Ishikawa (cell line): ENCODE measurements at regions not wholly inside any gene's neighbourhood (a gene's known extent, or its start where the extent isn't known, plus 50 kb on each side); places are given as distances from the start of the nearest gene placed in this dataset.

Source experiments
- CEBPB ChIP-seq: IDR thresholded peaks from 2 replicates; pipeline ENCODE4 v1.6.1; 2012
- CREB1 ChIP-seq: IDR thresholded peaks from 2 replicates; pipeline ENCODE4 v1.6.1; 2012; ENCODE audit warnings: low read depth
- EGR1 ChIP-seq: IDR thresholded peaks from 2 replicates; pipeline ENCODE4 v1.6.1; 2012
- EP300 ChIP-seq: IDR thresholded peaks from 2 replicates; pipeline ENCODE4 v1.6.1; 2012; ENCODE audit warnings: borderline replicate concordance
- FOXM1 ChIP-seq: IDR thresholded peaks from 2 replicates; pipeline ENCODE4 v1.6.1; 2012; ENCODE audit warnings: low read depth, borderline replicate concordance
- NFIC ChIP-seq: IDR thresholded peaks from 2 replicates; pipeline ENCODE4 v1.6.1; 2012
- RAD21 ChIP-seq: IDR thresholded peaks from 2 replicates; pipeline ENCODE4 v1.6.1; 2012; ENCODE audit warnings: low read depth
- TAF1 ChIP-seq: IDR thresholded peaks from 2 replicates; pipeline ENCODE4 v1.6.1; 2012; ENCODE audit warnings: low read depth, mild to moderate bottlenecking
- TCF12 ChIP-seq: IDR thresholded peaks from 2 replicates; pipeline ENCODE4 v1.6.1; 2012; ENCODE audit warnings: low read depth
- TEAD4 ChIP-seq: IDR thresholded peaks from 2 replicates; pipeline ENCODE4 v1.6.1; 2012
- USF1 ChIP-seq: IDR thresholded peaks from 2 replicates; pipeline ENCODE4 v1.6.1; 2012
- YY1 ChIP-seq: IDR thresholded peaks from 2 replicates; pipeline ENCODE4 v1.6.1; 2012; ENCODE audit warnings: low read depth
- ZBTB7A ChIP-seq: IDR thresholded peaks from 2 replicates; pipeline ENCODE4 v1.6.1; 2012; ENCODE audit warnings: low read depth
- TF ChIP-seq, protein P1 (sequence below): IDR thresholded peaks from 2 replicates; pipeline ENCODE4 v1.6.1; 2012; ENCODE audit warnings: low read depth, mild to moderate bottlenecking
- TF ChIP-seq, protein P2 (sequence below): IDR thresholded peaks from 2 replicates; pipeline ENCODE4 v1.6.1; 2012

- TF ChIP-seq CREB1 (no peak), CEBPB (no peak), TCF12 (no peak), EGR1 (no peak), EP300 (no peak), FOXM1 (no peak), NFIC (no peak), RAD21 (no peak), ZBTB7A (no peak), YY1 (no peak), TAF1 (no peak), TEAD4 (no peak), USF1 (no peak)
- TF ChIP-seq, protein P1, sequence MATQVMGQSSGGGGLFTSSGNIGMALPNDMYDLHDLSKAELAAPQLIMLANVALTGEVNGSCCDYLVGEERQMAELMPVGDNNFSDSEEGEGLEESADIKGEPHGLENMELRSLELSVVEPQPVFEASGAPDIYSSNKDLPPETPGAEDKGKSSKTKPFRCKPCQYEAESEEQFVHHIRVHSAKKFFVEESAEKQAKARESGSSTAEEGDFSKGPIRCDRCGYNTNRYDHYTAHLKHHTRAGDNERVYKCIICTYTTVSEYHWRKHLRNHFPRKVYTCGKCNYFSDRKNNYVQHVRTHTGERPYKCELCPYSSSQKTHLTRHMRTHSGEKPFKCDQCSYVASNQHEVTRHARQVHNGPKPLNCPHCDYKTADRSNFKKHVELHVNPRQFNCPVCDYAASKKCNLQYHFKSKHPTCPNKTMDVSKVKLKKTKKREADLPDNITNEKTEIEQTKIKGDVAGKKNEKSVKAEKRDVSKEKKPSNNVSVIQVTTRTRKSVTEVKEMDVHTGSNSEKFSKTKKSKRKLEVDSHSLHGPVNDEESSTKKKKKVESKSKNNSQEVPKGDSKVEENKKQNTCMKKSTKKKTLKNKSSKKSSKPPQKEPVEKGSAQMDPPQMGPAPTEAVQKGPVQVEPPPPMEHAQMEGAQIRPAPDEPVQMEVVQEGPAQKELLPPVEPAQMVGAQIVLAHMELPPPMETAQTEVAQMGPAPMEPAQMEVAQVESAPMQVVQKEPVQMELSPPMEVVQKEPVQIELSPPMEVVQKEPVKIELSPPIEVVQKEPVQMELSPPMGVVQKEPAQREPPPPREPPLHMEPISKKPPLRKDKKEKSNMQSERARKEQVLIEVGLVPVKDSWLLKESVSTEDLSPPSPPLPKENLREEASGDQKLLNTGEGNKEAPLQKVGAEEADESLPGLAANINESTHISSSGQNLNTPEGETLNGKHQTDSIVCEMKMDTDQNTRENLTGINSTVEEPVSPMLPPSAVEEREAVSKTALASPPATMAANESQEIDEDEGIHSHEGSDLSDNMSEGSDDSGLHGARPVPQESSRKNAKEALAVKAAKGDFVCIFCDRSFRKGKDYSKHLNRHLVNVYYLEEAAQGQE, result no peak
- TF ChIP-seq, protein P2, sequence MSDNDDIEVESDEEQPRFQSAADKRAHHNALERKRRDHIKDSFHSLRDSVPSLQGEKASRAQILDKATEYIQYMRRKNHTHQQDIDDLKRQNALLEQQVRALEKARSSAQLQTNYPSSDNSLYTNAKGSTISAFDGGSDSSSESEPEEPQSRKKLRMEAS, result no peak
These were observed 216.5 kb downstream of the RAB11FIP2 start for GRCh38 chr10:117830205-117830604.

DNA sequence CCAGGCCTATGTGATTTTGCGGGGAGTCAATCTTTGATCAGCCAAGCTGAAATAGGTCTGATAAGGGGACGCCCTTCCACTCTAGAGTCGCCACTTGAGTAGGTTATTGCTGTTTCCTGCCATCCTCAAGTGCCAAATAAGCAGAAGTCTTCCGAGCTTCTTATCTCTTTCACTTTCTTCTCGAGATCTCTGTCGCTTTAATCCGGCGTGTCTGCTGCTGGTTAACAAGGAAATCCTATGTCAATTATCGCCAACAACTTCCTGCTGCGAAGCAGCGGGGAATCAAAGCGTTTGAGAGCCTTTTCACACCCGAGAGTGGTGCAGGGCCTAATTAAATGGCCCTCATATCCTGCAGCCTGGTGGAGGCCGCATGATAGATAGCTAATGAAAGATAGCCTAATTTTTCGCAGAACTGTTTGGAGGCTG, 215.9 kb downstream of the RAB11FIP2 start:
- TF ChIP-seq NFIC (no peak), YY1 (no peak), FOXM1 (no peak), TCF12 (no peak)
- TF ChIP-seq, protein P1, result no peak

DNA sequence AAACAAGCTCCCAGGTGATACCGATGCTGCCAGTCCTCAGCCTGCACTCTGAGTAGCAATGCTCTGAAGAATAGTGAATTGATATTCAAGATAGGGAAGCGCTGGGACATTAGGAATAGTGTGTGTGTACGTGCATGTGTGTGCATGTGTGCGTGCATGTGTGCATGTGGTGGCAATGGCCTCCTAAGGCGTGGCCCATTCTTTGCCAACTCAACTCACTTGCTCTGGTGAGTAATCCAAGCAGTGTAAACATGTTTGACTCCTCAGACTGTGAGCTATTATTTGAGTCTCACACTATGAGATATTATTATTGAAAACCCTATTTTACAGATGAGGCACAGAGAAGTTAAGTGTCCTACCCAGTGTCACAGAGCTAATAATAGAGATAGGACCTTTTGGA, 186.6 kb downstream of the RAB11FIP2 start:
- TF ChIP-seq, protein P2, result no peak
- TF ChIP-seq YY1 (no peak), CREB1 (no peak), RAD21 (no peak), TAF1 (no peak), EP300 (no peak), FOXM1 (no peak), ZBTB7A (no peak)

- TF ChIP-seq TCF12 (no peak), RAD21 (peak; percentile 45)
These were observed 185.9 kb downstream of the RAB11FIP2 start for GRCh38 chr10:117860823-117861222.

DNA sequence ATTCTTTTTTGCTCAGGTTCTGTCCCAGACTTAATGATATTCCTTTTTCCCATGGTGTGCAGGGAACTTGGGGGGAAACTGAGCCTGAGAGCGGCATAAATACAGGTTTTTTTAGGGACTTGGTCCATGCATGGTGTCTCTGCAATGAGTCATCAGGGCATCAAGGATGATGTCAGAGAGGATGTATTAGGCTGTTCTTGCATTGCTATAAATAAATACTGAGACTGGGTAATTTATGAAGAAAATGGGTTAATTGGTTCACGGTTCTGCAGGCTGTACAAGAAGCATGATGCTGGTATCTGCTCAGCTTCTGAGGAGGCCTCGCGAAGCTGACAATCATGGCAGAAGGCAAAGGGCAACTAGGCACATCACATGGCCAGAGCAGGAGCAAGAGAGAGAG, 185.4 kb downstream of the RAB11FIP2 start:
- TF ChIP-seq CEBPB, result no peak
- TF ChIP-seq RAD21, result no peak
- no peak for TF ChIP-seq YY1
- no peak for TF ChIP-seq USF1
- no peak for TF ChIP-seq TEAD4
- TF ChIP-seq NFIC, result no peak
- TF ChIP-seq TAF1, result no peak
- TF ChIP-seq TCF12, result no peak
- no peak for TF ChIP-seq EGR1

DNA sequence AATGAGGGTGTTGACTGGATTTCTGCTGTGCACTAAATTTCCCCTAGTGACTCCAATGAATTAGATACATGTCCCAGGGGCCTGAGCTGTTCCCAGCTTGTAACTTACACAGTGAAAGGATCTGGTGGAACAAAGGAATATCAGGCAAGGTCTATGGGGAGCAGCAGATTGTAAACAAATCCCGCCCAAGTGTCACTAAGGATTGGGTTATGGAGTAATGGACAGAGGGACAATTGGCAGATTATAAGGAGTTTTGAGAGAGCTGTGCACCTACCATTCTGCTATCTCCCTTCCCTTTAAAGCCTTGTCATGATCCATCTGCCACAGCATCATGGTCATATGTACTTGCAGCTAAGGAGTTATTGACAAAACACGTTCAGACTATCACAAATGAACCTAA, 183.0 kb downstream of the RAB11FIP2 start:
- TF ChIP-seq ZBTB7A (no peak), EP300 (no peak)
- TF ChIP-seq, protein P1, result no peak
